Loucy (cell line): ENCODE measurements at regions not wholly inside any gene's neighbourhood (a gene's known extent, or its start where the extent isn't known, plus 50 kb on each side); places are given as distances from the start of the nearest gene placed in this dataset.

Source experiments
- CTCF ChIP-seq: fragments of 200-600 bp; sonication (generic); conservative IDR thresholded peaks from 2 replicates; pipeline ENCODE4 v1.5.1; 2014; ENCODE audit warnings: mild to moderate bottlenecking, antibody characterized with exemption, low read length
- EZH2phosphoT487 ChIP-seq: fragments of 200-600 bp; IDR thresholded peaks from 2 replicates; pipeline ENCODE4 v1.6.1; 2018; ENCODE audit warnings: antibody characterized with exemption, mild to moderate bottlenecking, moderate library complexity, borderline replicate concordance

- TF ChIP-seq CTCF (no peak), EZH2phosphoT487 (no peak)
These were observed 71.1 kb upstream of the MAGEB2 start for GRCh38 chrX:30144221-30144620.
